Left forelimb (tissue), 1 donor: ENCODE measurements at regions not wholly inside any gene's neighbourhood (a gene's known extent, or its start where the extent isn't known, plus 50 kb on each side); places are given as distances from the start of the nearest gene placed in this dataset.

Experiments
- DNase-seq: peaks from one replicate; pipeline ENCODE4 v3.0.0-alpha.2; 2018; ENCODE audit warnings: low spot score

DNA sequence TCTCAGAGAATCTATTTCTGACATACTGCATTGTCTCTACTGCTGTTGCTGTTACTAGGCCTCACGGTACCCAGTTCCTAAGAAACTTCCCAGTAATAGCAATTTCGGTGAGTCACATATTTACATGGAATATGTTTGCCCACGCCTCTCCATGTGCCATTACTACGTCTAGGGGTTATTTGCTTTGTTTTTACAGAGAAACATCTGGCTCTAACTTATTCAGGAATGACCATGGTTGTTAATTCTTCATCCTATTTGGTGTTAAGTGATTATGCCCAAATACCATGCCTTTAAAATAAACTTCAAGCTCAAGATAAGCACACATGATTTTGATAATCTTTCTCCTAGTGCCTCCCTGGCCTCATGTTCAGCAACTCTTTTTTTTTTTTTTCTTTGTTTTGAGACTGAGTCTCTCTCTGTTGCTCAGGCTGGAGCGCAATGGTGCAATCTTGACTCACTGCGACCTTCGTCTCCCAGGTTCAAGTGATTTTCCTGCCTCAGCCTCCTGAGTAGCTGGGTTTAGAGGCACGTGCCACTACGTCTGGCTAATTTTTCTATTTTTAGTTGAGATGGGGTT, 101.0 kb upstream of the HS3ST1 start:
- DNase-seq = no peak

DNA sequence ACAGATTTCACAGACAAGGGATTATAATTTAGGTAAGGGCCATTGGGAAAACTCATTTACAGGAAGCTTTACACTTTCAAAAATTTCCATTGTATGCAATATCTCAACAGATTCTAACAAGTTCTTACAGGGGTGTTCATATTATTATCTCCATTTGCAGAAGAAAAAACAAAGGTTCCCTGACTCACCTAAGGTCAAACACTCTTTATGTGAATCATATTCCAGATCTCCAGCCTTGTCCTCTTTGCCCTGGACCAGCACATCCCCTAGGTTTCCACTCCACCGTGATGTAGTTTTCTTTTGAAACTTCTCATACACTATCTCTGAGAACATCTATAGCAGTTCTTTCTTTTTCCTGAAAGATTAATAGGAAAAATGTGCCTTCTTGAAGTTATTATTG, 96.4 kb upstream of the HS3ST1 start:
- DNase-seq = no peak

- no peak for DNase-seq
These were observed 90.1 kb upstream of the HS3ST1 start for GRCh38 chr4:11518754-11519153.

DNA sequence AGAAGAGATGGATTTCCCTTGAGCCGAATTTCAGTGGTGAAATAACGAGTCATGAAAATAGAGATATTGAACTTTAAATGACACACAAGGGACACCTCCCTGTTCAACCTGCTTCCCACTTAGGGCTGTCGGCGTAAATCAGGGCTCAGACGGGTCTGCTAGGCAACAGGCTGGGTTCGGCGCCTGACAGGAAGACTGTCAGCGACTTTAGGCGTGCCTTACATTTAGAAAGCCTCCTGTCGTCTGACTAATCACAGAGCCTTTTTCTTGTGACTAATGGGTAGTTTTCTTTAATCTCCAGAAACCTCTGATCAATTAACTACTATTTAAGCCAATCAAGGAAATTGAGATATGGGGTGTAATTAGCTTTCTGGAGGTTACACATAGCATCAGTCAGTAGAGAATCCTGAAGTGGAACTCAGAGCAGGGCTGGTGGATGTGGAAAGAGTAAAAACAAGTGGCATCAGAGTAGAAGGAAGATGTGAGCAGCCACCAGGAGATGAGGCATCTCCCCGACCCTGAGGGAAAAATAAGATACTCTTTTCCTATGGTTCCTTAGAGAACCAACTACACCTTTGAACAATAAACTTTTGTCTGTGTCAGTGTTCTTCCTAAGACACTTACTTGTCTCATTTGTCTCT, 86.2 kb upstream of the HS3ST1 start:
- no peak for DNase-seq

GRCh38 chr4:11514003-11514402, 85.3 kb upstream of the HS3ST1 start:
- DNase-seq = no peak

- no peak for DNase-seq
These were observed 84.2 kb upstream of the HS3ST1 start for GRCh38 chr4:11512871-11513270.

GRCh38 chr4:11511321-11511720, 82.6 kb upstream of the HS3ST1 start:
- no peak for DNase-seq

GRCh38 chr4:11507920-11508319, 79.2 kb upstream of the HS3ST1 start:
- no peak for DNase-seq

DNA sequence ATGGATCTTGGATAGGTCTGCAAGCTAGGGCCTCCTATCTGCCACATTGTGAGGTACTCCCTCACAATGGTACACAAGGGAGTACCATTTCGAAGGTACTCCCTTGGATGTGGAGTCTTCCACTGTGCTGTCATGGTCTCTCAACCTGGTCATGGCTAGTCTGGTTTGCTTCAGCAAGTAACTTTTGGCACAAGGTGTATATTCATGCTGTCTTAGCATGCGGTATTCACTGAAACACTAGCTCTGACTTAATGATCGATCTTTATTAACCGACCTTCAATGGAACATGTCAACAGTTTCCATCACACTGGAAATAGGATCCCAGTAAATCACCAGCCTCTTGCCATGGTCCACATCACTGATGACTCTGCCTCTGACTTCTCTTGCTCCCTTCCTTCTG, 77.5 kb upstream of the HS3ST1 start:
- no peak for DNase-seq

DNA sequence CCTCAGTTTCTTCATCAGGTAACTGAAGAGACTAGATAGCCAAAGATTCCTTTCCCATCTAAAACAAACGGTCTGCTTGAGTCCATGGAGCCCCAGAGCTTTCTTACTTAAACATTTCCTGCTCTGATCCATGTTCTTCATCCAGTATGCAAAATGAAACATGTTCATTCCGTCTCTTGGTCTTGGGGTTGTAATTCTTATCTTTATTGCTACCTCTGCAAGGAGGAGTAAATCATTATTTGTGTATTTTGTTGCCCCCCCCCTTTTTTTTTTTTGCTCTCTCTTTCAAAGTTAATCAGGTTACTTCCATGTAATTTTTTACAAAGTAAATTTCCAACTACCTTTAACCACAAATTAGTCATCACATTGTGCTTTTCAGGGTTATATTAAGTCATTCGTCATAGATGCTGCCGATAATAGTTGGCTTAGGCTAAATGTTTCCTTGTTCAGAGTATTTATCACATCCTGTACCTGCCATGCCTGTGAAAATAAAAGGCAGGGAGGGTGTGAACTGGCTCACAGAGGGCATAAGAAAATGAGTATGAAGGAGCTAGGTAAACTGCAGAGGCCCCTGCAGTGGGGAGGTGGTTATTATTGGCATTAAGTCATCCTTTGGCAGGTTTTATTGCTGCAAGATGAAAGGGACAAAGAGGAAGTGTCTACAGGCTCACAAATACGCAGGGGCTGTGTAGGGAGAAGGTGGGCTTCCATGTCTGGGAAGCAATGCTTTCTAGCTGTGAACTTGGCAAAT, 76.7 kb upstream of the HS3ST1 start:
- no peak for DNase-seq

DNA sequence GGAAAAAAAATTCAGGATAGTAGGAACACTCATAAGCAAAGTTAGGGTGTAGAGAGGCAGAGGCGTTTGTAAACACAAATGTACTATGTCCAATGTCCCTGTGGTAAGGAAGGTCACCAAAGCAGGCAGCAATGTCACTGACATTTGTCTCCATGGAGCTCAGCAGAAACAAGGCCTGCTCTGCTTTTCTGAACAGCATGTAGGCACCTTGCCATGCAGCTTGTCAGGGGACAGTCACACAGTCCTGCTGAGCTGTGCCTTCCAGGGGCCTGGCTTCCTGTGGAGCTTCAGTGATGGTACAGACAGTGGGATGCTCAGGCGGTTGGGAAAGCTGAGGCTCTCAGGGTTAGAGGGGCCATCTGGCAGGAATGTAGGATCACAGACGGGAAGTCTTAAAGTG, 74.5 kb upstream of the HS3ST1 start:
- no peak for DNase-seq

- DNase-seq = no peak
These were observed 69.3 kb upstream of the HS3ST1 start for GRCh38 chr4:11497972-11498371.

DNA sequence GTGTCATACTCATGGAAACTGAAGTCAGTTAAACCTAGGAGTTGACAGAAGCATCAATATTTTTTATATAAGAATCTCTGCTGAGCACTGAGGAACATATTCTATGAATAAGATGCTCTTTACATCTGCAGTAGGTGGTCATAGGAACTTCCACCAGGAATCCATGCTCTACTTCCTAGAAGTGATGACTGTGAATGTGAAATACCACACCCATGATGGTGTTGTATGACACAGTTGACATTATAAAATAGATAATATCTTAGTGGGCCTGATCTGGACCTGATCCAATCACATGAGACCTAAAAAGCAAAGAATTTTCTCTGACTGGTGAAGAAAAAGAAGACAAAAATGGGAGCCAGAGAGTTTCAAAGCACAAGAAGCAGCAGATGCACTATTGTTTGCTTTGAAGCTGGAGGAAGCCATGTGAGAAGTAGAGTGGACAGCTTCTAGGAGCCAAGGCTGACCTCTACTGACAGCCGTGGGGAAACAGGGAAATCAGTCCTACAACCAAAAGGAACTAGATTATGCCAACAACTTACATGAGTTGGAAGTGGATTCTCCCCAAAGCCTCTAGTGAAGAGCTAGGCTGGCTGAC, 68.6 kb upstream of the HS3ST1 start:
- no peak for DNase-seq

DNA sequence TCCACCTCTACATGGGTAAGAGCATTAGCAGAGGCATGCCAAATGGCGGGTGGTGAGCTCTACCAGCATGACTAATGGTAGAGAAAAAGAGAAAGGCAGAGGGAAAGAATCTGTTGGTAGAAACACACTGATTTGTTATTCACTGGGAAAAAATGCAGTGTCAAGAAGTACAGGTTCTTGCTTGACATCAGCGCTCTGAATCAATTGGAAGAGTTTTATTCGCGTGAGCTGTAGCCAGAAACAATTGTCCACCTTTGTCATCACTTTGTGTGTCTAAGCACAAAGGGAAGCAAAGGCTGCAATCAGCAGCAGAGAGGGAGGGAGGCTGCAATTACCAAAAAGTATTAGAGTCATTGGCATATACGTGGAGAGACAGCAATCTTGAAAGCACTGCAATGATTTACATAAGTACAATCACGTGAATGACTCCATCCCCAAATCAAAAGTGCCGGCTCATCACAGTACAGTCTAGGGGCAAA, 67.7 kb upstream of the HS3ST1 start:
- DNase-seq = no peak

DNA sequence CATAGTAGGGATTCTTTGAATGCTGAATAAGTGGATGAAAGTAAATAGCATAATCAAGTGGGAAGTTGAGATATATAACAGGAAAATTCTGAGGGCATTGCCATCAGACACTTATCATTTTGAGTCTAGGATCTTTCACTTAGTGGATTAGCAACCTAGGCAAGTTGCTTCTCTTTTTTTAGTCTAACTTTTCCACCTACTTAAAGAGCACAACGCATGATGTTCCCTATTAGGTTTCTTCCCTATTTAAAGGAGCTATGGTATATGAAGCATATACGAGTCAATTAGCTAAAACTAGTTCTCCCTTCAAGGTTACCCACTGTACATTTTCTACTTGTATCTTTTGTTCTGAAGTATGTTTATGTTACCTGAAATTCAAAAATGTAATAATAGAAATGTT, 67.1 kb upstream of the HS3ST1 start:
- DNase-seq = no peak

DNA sequence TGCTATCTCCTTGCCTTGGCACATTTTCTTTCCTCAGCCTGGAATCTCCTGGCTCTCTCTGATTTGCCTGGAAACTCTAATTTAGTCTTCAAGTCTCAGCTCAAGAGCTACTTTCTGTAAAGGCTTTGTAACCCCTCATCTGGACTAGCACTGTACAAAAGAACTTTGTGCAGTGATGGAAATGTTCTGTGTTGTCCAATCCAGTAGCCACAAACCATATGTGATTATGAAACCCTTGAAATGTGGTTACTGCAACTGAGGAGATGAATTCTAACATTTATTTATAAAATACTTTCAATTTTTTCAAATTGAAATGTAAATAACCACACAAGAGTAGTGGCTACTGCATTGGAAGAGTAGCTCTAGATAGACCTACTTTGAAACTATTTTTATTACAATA, 66.6 kb upstream of the HS3ST1 start:
- DNase-seq = no peak

DNA sequence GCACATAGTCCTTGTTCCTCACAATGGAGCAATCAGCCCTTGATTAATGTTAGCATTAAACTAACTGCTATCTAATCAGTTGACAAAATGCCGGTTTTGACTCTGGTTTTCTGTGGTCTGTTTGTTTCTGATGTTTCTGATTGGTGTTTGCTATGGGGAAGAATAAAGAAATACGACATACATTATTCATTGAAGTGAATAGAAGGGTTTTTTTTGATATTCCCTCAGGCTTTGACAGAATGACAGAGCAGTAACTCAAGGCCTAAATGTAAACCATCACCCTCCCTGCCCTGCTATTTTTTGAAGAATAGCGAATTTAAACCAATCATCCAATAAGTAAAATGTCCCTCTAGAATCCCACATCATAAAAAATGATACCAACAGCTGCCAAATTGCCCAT, 65.5 kb upstream of the HS3ST1 start:
- no peak for DNase-seq

GRCh38 chr4:11489453-11490083, 60.9 kb upstream of the HS3ST1 start:
- no peak for DNase-seq

GRCh38 chr4:11488657-11489452, 60.2 kb upstream of the HS3ST1 start:
- no peak for DNase-seq

GRCh38 chr4:11487868-11488544, 59.3 kb upstream of the HS3ST1 start:
- DNase-seq = no peak

DNA sequence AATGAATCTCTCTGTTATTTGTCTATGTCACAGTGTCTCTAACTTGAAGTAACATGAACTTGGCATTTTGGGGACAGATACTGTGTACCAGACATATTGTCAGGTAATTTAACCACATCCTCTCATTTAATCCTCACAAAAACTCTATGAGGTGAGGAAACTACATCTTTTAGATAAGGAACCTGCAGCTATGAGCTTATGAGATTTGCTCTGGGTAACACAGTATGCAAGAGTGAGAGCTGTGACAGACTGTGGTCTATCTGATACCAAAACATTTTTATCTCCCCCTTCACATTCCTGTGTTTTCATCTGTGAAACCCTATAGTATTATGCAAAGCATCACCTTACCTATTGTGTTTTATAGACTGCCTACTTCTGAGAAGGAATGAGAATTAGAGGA, 58.4 kb upstream of the HS3ST1 start:
- no peak for DNase-seq
